CD14-positive monocyte (primary cell): ENCODE measurements at regions not wholly inside any gene's neighbourhood (a gene's known extent, or its start where the extent isn't known, plus 50 kb on each side); places are given as distances from the start of the nearest gene placed in this dataset.

Experiments used
- DNase-seq, 3 donors: peaks; one replicate each; pipeline ENCODE4 v3.0.0-alpha.2; 2011 to 2022
- H2AFZ ChIP-seq: 2 replicates; pipeline ENCODE4 v1.6.0; 2012; ENCODE audit warnings: mild to moderate bottlenecking, low read depth, low read length, inconsistent platforms; ENCODE audit not compliant: insufficient read depth, poor library complexity, severe bottlenecking
- H3K27ac ChIP-seq, 2 donors: 1 replicate in 1 of 2; 2 replicates in 1 of 2; pipeline ENCODE4 v1.5.1; 2012 to 2013; ENCODE audit warnings: low read length in 2 of 2, control low read depth in 1 of 2, inconsistent platforms in 1 of 2, low read depth in 1 of 2, mild to moderate bottlenecking in 1 of 2
- H3K27me3 ChIP-seq, 2 donors: one replicate each; pipeline versions ENCODE4 v1.6.0 to v1.6.1; 2011 to 2013; ENCODE audit warnings: low read length in 2 of 2; ENCODE audit not compliant: control insufficient read depth in 2 of 2, insufficient read depth in 2 of 2
- H3K36me3 ChIP-seq, 2 donors: replicated peaks in 1 of 2; 1 replicate in 1 of 2; 2 replicates in 1 of 2; pipeline versions ENCODE4 v1.5.1 to v1.6.1; 2012 to 2013; ENCODE audit warnings: low read length in 2 of 2, control low read depth in 1 of 2, inconsistent platforms in 1 of 2, mild to moderate bottlenecking in 1 of 2; ENCODE audit not compliant: insufficient read depth in 2 of 2, control insufficient read depth in 1 of 2
- H3K4me1 ChIP-seq, 2 donors: 1 replicate in 1 of 2; 2 replicates in 1 of 2; pipeline versions ENCODE4 v1.5.1 to v1.6.1; 2012 to 2013; ENCODE audit warnings: low read length in 2 of 2, control low read depth in 1 of 2, inconsistent platforms in 1 of 2, mild to moderate bottlenecking in 1 of 2, moderate library complexity in 1 of 2; ENCODE audit not compliant: insufficient read depth in 2 of 2, control insufficient read depth in 1 of 2
- H3K4me2 ChIP-seq: replicated peaks from 2 replicates; pipeline ENCODE3; 2012; ENCODE audit warnings: low read length, moderate library complexity, mild to moderate bottlenecking; ENCODE audit not compliant: poor library complexity, severe bottlenecking; ENCODE audit errors: extremely low read depth
- H3K4me3 ChIP-seq, 3 experiments: fragments of 200-600 bp in 1 of 3; sonication (generic) in 1 of 3; replicated peaks in 1 of 3; 1 replicate in 2 of 3; 2 replicates in 1 of 3; pipeline ENCODE4 v1.5.1; 2011 to 2013; ENCODE audit warnings: low read length in 3 of 3, mild to moderate bottlenecking in 3 of 3, control low read depth in 2 of 3, low read depth in 2 of 3, inconsistent platforms in 1 of 3, moderate library complexity in 1 of 3
- H3K79me2 ChIP-seq: 2 replicates; pipeline ENCODE4 v1.6.0; 2012; ENCODE audit warnings: mild to moderate bottlenecking, control low read depth, inconsistent platforms, low read length, moderate library complexity; ENCODE audit not compliant: insufficient read depth
- H3K9ac ChIP-seq: 2 replicates; pipeline ENCODE4 v1.6.0; 2017; ENCODE audit warnings: low read length, mild to moderate bottlenecking; ENCODE audit not compliant: insufficient read depth, poor library complexity, severe bottlenecking
- H3K9me3 ChIP-seq, 2 donors: replicated peaks in 1 of 2; 1 replicate in 1 of 2; 2 replicates in 1 of 2; pipeline versions ENCODE4 v1.5.1 to v1.6.1; 2012 to 2013; ENCODE audit warnings: low read length in 2 of 2, control low read depth in 1 of 2; ENCODE audit not compliant: control insufficient read depth in 1 of 2, insufficient read depth in 1 of 2
- H4K20me1 ChIP-seq: 2 replicates; pipeline ENCODE4 v1.6.0; 2012; ENCODE audit warnings: mild to moderate bottlenecking, low read length, control low read depth, moderate library complexity; ENCODE audit not compliant: insufficient read depth
- H3K27ac Mint-ChIP-seq, 7 donors: one replicate each; pipeline ENCODE4 v1.8.0; 2020; ENCODE audit warnings: mild to moderate bottlenecking in 7 of 7, mixed read lengths in 7 of 7, moderate library complexity in 6 of 7, inconsistent platforms in 2 of 7
- H3K27me3 Mint-ChIP-seq, 3 donors: one replicate each; pipeline ENCODE4 v1.8.0; 2021 to 2022; ENCODE audit warnings: low read depth in 3 of 3, mild to moderate bottlenecking in 3 of 3, mixed read lengths in 3 of 3, moderate library complexity in 3 of 3, inconsistent platforms in 1 of 3
- H3K36me3 Mint-ChIP-seq, 2 donors: one replicate each; pipeline ENCODE4 v1.8.0; 2020; ENCODE audit warnings: mixed read lengths in 2 of 2, inconsistent platforms in 1 of 2, mild to moderate bottlenecking in 1 of 2
- H3K4me1 Mint-ChIP-seq: one replicate; pipeline ENCODE4 v1.8.0; 2020; ENCODE audit warnings: mild to moderate bottlenecking, mixed read lengths
- H3K4me3 Mint-ChIP-seq, 2 donors: one replicate each; pipeline ENCODE4 v1.8.0; 2020; ENCODE audit warnings: mild to moderate bottlenecking in 2 of 2, mixed read lengths in 2 of 2, moderate library complexity in 1 of 2
- H3K9me3 Mint-ChIP-seq, 7 donors: one replicate each; pipeline ENCODE4 v1.8.0; 2020 to 2022; ENCODE audit warnings: mixed read lengths in 7 of 7, mild to moderate bottlenecking in 6 of 7, moderate library complexity in 6 of 7, inconsistent platforms in 2 of 7
- CTCF ChIP-seq: fragments of 200-600 bp; IDR thresholded peaks from one replicate; pipeline ENCODE4 v1.8.0; 2022; ENCODE audit warnings: antibody characterized with exemption, mild to moderate bottlenecking
- WGBS: methylation state at CpG from one replicate; pipeline ENCODE4 v1.1.5; 2013; ENCODE audit warnings: missing lambda C conversion rate; ENCODE audit not compliant: insufficient coverage; 5-methylcytosine and 5-hydroxymethylcytosine counted together
- intact Hi-C, 2 donors: fragments of 100-400 bp; cut with micrococcal nuclease; formaldehyde crosslinking; loops; one replicate each; pipeline versions ENCODE4 v1.15.0 to v1.15.1; 2023

- Mint-ChIP-seq H3K27me3 (peaks cover 0 to 23% (median 0%) of the 10 kb centered on the region in 3 donors), H3K27ac (peak overlapping the region in 5 of 7 donors; percentile 9 to 86 (median 80)), H3K9me3 (peaks cover 0 to 7% (median 2%) of the 10 kb centered on the region in 7 donors), H3K36me3 (peaks cover 0 to 2% of the 10 kb centered on the region in 2 donors), H3K4me3 (no peak overlapping the region), H3K4me1 (peaks cover 22% of the 10 kb centered on the region)
- no CpG with 5 or more reads among the region's 4 CpGs for WGBS
- TF ChIP-seq CTCF: no peak
- H3K4me2 ChIP-seq: peak overlapping the region; percentile 42
- H3K79me2 ChIP-seq: no peaks in the 10 kb centered on the region
- peaks cover 29 to 31% of the 10 kb centered on the region in 2 donors for H3K4me1 ChIP-seq
- H3K27me3 ChIP-seq: peaks cover 0 to 18% of the 10 kb centered on the region in 2 donors
- H3K9ac ChIP-seq: no peak overlapping the region
- intact Hi-C loops: loop anchor here (10.0 kb wide), 1 partner anchor 143 kb away; no protein-coding TSS in a partner anchor
- H3K27ac ChIP-seq: peak overlapping the region in 1 of 2 donors; percentile 25
- no peak overlapping the region for H2AFZ ChIP-seq
- no peaks in the 10 kb centered on the region for H3K36me3 ChIP-seq
- H4K20me1 ChIP-seq: no peaks in the 10 kb centered on the region
- H3K4me3 ChIP-seq: peak overlapping the region in 1 of 3 experiments; percentile 27
- H3K9me3 ChIP-seq: no peaks in the 10 kb centered on the region
- no peak for DNase-seq
Observed at GRCh38 chrX:109857584-109858228, 124.6 kb upstream of the ACSL4 start.

GRCh38 chrX:109858602-109859341, 125.7 kb upstream of the ACSL4 start:
- Histone ChIP-seq H4K20me1 (no peaks in the 10 kb centered on the region), H3K27me3 (peaks cover 0 to 18% of the 10 kb centered on the region in 2 donors), H3K27ac (no peak overlapping the region), H2AFZ (no peak overlapping the region), H3K36me3 (no peaks in the 10 kb centered on the region), H3K79me2 (no peaks in the 10 kb centered on the region), H3K9ac (no peak overlapping the region), H3K4me2 (no peak overlapping the region), H3K4me3 (no peak overlapping the region), H3K9me3 (no peaks in the 10 kb centered on the region), H3K4me1 (peaks cover 29 to 31% of the 10 kb centered on the region in 2 donors)
- no peak for DNase-seq
- Mint-ChIP-seq H3K4me3 (no peak overlapping the region), H3K4me1 (peaks cover 22% of the 10 kb centered on the region), H3K36me3 (peaks cover 0 to 2% of the 10 kb centered on the region in 2 donors), H3K9me3 (peaks cover 0 to 4% (median 2%) of the 10 kb centered on the region in 7 donors), H3K27me3 (peaks cover 0 to 29% (median 0%) of the 10 kb centered on the region in 3 donors), H3K27ac (no peak overlapping the region)
- TF ChIP-seq CTCF: no peak
- 100% methylated on average over 1 of the region's 5 CpGs for WGBS
- intact Hi-C loops: loop anchor here (10.0 kb wide), 1 partner anchor 144 kb away; no protein-coding TSS in a partner anchor
